IPS-NIHi7 (cell line): ENCODE measurements at regions not wholly inside any gene's neighbourhood (a gene's known extent, or its start where the extent isn't known, plus 50 kb on each side); places are given as distances from the start of the nearest gene placed in this dataset.
A peak's percentile ranks its signal among the peaks of the same experiment; 100 is the strongest.

ENCODE experiments used
- DNase-seq: peaks from one replicate; pipeline ENCODE4 v3.0.0; 2012; ENCODE audit warnings: mixed read lengths; ENCODE audit errors: extremely low spot score

GRCh38 chr11:123304828-123305466, 109.9 kb upstream of the CLMP start:
- DNase-seq: no peak

- DNase-seq: no peak
These were observed 108.9 kb upstream of the CLMP start for GRCh38 chr11:123303924-123304323.

- no peak for DNase-seq
These were observed 107.7 kb upstream of the CLMP start for GRCh38 chr11:123302751-123303195.

- peak; percentile 95 for DNase-seq
These were observed 106.8 kb upstream of the CLMP start for GRCh38 chr11:123301696-123302400.

GRCh38 chr11:123301013-123301591, 106.1 kb upstream of the CLMP start:
- no peak for DNase-seq

- no peak for DNase-seq
These were observed 104.7 kb upstream of the CLMP start for GRCh38 chr11:123299721-123300120.

- DNase-seq: no peak
These were observed 103.7 kb upstream of the CLMP start for GRCh38 chr11:123298488-123299447.

GRCh38 chr11:123292647-123293046, 97.6 kb upstream of the CLMP start:
- no peak for DNase-seq

GRCh38 chr11:123291201-123291869, 96.3 kb upstream of the CLMP start:
- DNase-seq: no peak

GRCh38 chr11:123286761-123287160, 91.7 kb upstream of the CLMP start:
- no peak for DNase-seq

- DNase-seq: no peak
These were observed 91.2 kb upstream of the CLMP start for GRCh38 chr11:123286255-123286654.

GRCh38 chr11:123284454-123284853, 89.4 kb upstream of the CLMP start:
- no peak for DNase-seq

GRCh38 chr11:123282597-123282996, 87.5 kb upstream of the CLMP start:
- DNase-seq: no peak

- DNase-seq: no peak
These were observed 78.6 kb upstream of the CLMP start for GRCh38 chr11:123273616-123274015.

- no peak for DNase-seq
These were observed 77.5 kb upstream of the CLMP start for GRCh38 chr11:123272565-123272964.

- no peak for DNase-seq
These were observed 73.1 kb upstream of the CLMP start for GRCh38 chr11:123268156-123268555.

- no peak for DNase-seq
These were observed 70.9 kb upstream of the CLMP start for GRCh38 chr11:123265951-123266350.

- DNase-seq: no peak
These were observed 69.4 kb upstream of the CLMP start for GRCh38 chr11:123264431-123264780.

- DNase-seq: peak; percentile 93
These were observed 66.5 kb upstream of the CLMP start for GRCh38 chr11:123261345-123262106.

- no peak for DNase-seq
These were observed 65.6 kb upstream of the CLMP start for GRCh38 chr11:123260511-123261211.
